ENCODE measurements at regions not wholly inside any gene's neighbourhood (a gene's known extent, or its start where the extent isn't known, plus 50 kb on each side); places are given as distances from the start of the nearest gene placed in this dataset.

DNA sequence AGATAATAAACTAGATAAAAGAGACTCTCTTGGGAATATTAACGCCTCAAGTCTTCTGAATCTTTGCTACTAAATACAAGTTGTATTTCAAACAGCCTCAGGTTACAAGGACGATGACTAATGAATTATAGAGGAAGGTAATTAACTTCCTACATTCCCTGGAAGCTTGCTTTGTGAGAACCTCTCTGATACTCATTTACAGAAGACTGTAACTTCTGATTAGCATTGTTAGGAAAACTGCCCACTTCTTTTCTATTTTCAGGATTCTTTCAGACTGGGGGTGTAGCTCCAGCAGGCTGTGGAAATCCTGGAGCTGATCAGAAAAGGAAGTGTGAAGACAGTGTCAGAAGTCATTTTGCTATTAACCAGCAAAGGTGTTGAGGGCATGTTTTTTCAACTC lies 316.7 kb upstream of the NPSR1 start:
- TF ChIP-seq ATF3 (CRISPR knock-in tag; conservative IDR thresholded peaks at IDR 0.05) = no peak
- TF ChIP-seq ATF2 (CRISPR knock-in tag; IDR thresholded peaks at IDR 0.05; ENCODE audit: borderline replicate concordance, low read depth) = no peak
- TF ChIP-seq CTCF (IDR thresholded peaks at IDR 0.05) = no peak
